AG04450 (cell line): ENCODE measurements at regions not wholly inside any gene's neighbourhood (a gene's known extent, or its start where the extent isn't known, plus 50 kb on each side); places are given as distances from the start of the nearest gene placed in this dataset.

Source experiments
- CTCF ChIA-PET: fragments of 300-600, 350-600 bp; formaldehyde crosslinking; extraction: SDS; loops from one replicate; lab custom pipeline; 2022; ENCODE audit warnings: antibody characterized with exemption, inconsistent platforms; lab: Charles Lee
- POLR2A ChIA-PET: fragments of 350-600 bp; formaldehyde crosslinking; extraction: SDS; loops from one replicate; lab custom pipeline; 2021; ENCODE audit warnings: antibody characterized with exemption, inconsistent platforms; lab: Yijun Ruan, JAX
- DNase-seq: peaks from one replicate; pipeline ENCODE4 v3.0.0-alpha.2; 2011; ENCODE audit warnings: low read depth, low spot score
- H3K27ac ChIP-seq: one replicate; pipeline ENCODE4 v1.5.1; 2012; ENCODE audit warnings: low read depth, low read length, control low read depth
- H3K27me3 ChIP-seq: one replicate; pipeline ENCODE4 v1.6.0; 2012; ENCODE audit warnings: low read length; ENCODE audit not compliant: control insufficient read depth, insufficient read depth
- H3K4me3 ChIP-seq: 2 replicates; pipeline ENCODE4 v1.5.1; 2011; ENCODE audit warnings: mild to moderate bottlenecking, low read depth, low read length, control low read depth
- H3K9me3 ChIP-seq: 2 replicates; pipeline ENCODE4 v1.5.1; 2012; ENCODE audit warnings: low read length; ENCODE audit not compliant: control insufficient read depth, insufficient read depth
- CTCF ChIP-seq: IDR thresholded peaks from 2 replicates; pipeline ENCODE4 v1.5.1; 2011; ENCODE audit warnings: low read depth, low read length, control low read depth, inconsistent platforms

DNA sequence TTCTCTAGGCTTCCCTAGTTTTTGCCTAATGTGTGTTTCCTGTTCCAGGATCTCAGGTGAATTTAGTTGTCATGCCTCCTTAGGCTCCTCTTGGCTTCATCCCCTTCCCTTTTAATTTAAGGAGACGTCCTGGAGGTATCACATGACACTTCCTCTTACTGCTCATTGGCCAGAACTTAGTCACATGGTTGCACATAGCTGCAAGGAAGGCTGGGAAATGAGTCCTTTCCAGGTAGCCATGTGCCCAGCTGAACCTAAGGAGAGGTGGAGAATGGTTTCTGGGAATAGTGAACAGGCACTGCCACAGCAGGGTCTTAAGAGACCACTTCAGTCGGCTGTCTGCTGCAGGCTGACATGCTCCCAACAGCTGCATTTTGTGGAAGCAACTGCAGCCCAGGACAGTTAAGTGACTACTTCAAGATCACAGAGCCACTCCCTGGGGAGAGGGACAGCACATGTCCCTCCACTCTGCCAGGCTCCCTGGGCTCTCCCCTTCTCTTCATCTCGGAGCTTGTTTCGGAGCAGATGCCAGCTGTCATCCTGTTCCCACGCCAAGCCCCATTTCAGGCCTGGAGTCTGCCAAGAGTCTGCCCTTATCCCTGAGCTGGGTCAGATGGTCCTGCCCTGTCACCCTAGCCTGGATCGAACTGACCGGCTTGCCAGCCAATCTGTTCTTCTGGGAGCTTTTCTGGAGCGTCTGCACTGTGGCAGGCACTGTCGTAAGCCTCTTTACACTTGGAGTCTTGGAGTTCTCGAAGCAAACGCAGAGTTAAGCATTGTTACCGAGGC lies 81.4 kb upstream of the FOXF1 start:
- no peak for DNase-seq
- TF ChIP-seq CTCF: no peak
- Histone ChIP-seq H3K9me3 (no peaks in the 10 kb centered on the region; the same call in 1 of the 2 replicates), H3K4me3 (no peak overlapping the region), H3K27ac (no peak overlapping the region), H3K27me3 (peaks cover 3% of the 10 kb centered on the region)
- ChIA-PET CTCF (no interaction called here), POLR2A (no interaction called here)

DNA sequence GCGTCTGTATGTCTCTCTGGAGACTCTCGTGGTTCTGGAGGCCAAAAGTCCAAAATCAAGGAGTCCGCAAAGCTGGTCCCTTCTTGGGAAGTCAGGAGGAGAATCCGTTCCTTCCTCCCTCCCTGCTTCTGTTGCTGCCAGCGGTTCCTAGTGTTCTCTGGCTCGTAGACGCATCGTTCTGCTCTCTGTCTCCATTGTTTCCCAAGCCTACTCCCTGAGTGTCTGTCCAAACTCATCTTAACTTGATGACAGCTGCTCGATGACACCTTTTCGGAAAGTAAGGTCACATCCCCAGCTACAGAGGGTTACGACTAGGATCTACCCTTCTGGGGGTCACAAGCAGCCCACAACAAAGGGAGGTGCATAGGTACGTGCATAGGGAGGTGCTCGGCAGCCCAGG lies 80.7 kb upstream of the FOXF1 start:
- DNase-seq: no peak
- Histone ChIP-seq H3K4me3 (no peak overlapping the region), H3K27me3 (peaks cover 3% of the 10 kb centered on the region), H3K9me3 (no peaks in the 10 kb centered on the region; the same call in 1 of the 2 replicates), H3K27ac (no peak overlapping the region)
- POLR2A ChIA-PET: no interaction called here
- no peak for TF ChIP-seq CTCF
- CTCF ChIA-PET: no interaction called here

DNA sequence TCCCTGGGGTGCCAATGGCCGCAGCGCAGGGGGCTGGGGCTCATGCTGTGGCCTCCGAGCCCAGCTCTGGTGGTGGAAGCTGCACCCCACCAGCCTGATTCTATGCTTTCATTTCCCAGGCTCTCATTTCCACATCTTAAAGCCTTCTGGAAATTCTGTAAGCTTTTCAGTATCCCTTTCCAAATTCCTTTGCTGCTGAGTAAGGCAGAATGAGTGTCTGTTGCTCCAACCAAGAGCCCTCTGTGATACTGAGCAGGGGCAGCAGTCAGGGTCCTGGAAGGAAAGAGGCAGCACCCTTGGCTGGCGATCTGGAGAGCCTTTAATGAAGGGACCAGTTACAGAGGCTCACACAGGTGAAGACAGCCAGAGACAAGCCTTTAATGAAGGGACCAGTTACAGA lies 79.5 kb upstream of the FOXF1 start:
- POLR2A ChIA-PET: no interaction called here
- H3K27ac ChIP-seq: peak overlapping the region; percentile 21
- no peak for TF ChIP-seq CTCF
- no peaks in the 10 kb centered on the region; the same call in 1 of the 2 replicates for H3K9me3 ChIP-seq
- CTCF ChIA-PET: no interaction called here
- no peak for DNase-seq
- no peak overlapping the region for H3K4me3 ChIP-seq
- H3K27me3 ChIP-seq: peaks cover 3% of the 10 kb centered on the region

- H3K9me3 ChIP-seq: no peaks in the 10 kb centered on the region; the same call in 1 of the 2 replicates
- H3K4me3 ChIP-seq: no peak overlapping the region
- CTCF ChIA-PET: no interaction called here
- DNase-seq: no peak
- peaks cover 3% of the 10 kb centered on the region for H3K27me3 ChIP-seq
- no peak overlapping the region for H3K27ac ChIP-seq
- POLR2A ChIA-PET: interaction anchor here (1.1 kb wide), 1 partner anchor 35 kb away, joined by 4 read pairs; no protein-coding TSS in a partner anchor
- no peak for TF ChIP-seq CTCF
These were observed 78.8 kb upstream of the FOXF1 start for GRCh38 chr16:86431540-86431939.

GRCh38 chr16:86432048-86432447 lies 78.3 kb upstream of the FOXF1 start:
- ChIA-PET CTCF (no interaction called here), POLR2A (interaction anchor here (1.1 kb wide), 2 partner anchors 35 to 41 kb away, joined by 4 to 5 read pairs; no protein-coding TSS in a partner anchor)
- no peak overlapping the region for H3K27ac ChIP-seq
- H3K9me3 ChIP-seq: no peaks in the 10 kb centered on the region; the same call in 1 of the 2 replicates
- no peak overlapping the region for H3K4me3 ChIP-seq
- DNase-seq: no peak
- TF ChIP-seq CTCF: no peak
- peaks cover 3% of the 10 kb centered on the region for H3K27me3 ChIP-seq
